IMR-90 (cell line): ENCODE measurements at regions not wholly inside any gene's neighbourhood (a gene's known extent, or its start where the extent isn't known, plus 50 kb on each side); places are given as distances from the start of the nearest gene placed in this dataset.

ENCODE experiments used
- ATAC-seq: fragments of 200-7000 bp; cut with Tn5 transposase; 2 replicates; pipeline ENCODE4 v1.9.1; 2020; ENCODE audit warnings: low read depth, mild to moderate bottlenecking, moderate library complexity
- BruUV-seq: library from RNA; stranded (reverse); fragments of 400-500 nt; replicated peaks from 2 replicates; lab custom pipeline; 2021; lab: Mats Ljungman, UMichigan
- CTCF ChIA-PET: fragments of 300-600 bp; formaldehyde crosslinking; extraction: SDS; loops from one replicate; lab custom pipeline; 2021; ENCODE audit warnings: antibody characterized with exemption; lab: Yijun Ruan, JAX
- POLR2A ChIA-PET: fragments of 300-600 bp; sonication (Branson Sonifier 250); formaldehyde crosslinking; loops from one replicate; lab custom pipeline; 2022; ENCODE audit warnings: antibody characterized with exemption; ENCODE audit not compliant: unreplicated experiment; lab: Charles Lee
- DNase-seq: peaks from one replicate; pipeline ENCODE4 v3.0.0; 2013
- H2AFZ ChIP-seq: replicated peaks from 2 replicates; pipeline ENCODE3; 2013; ENCODE audit warnings: low read length, mild to moderate bottlenecking; ENCODE audit not compliant: poor library complexity
- H2AK5ac ChIP-seq: 2 replicates; pipeline ENCODE4 v1.6.1; 2013; ENCODE audit warnings: low read depth, low read length, inconsistent platforms
- H2AK9ac ChIP-seq: replicated peaks from 2 replicates; pipeline ENCODE3; 2013; ENCODE audit warnings: mild to moderate bottlenecking, low read depth, low read length, moderate library complexity; ENCODE audit not compliant: poor library complexity
- H2BK120ac ChIP-seq: 2 replicates; pipeline ENCODE4 v1.6.1; 2013; ENCODE audit warnings: low read depth, low read length, inconsistent platforms
- H2BK15ac ChIP-seq: 3 replicates; pipeline ENCODE4 v1.6.1; 2013; ENCODE audit warnings: low read depth, low read length, inconsistent platforms
- H2BK20ac ChIP-seq: 2 replicates; pipeline ENCODE4 v1.6.1; 2013; ENCODE audit warnings: low read depth, mild to moderate bottlenecking, inconsistent platforms, low read length, moderate library complexity
- H2BK5ac ChIP-seq: 2 replicates; pipeline ENCODE4 v1.6.1; 2013; ENCODE audit warnings: mild to moderate bottlenecking, low read depth, low read length, inconsistent platforms; ENCODE audit not compliant: poor library complexity, severe bottlenecking
- H3K14ac ChIP-seq: replicated peaks from 2 replicates; pipeline ENCODE4 v1.6.1; 2013; ENCODE audit warnings: low read depth, low read length, inconsistent platforms
- H3K18ac ChIP-seq: 2 replicates; pipeline ENCODE4 v1.6.1; 2013; ENCODE audit warnings: low read depth, low read length, control low read depth
- H3K23ac ChIP-seq: 2 replicates; pipeline ENCODE4 v1.6.1; 2013; ENCODE audit warnings: low read depth, low read length, inconsistent platforms
- H3K27ac ChIP-seq: 2 replicates; pipeline ENCODE4 v1.5.1; 2013; ENCODE audit warnings: mild to moderate bottlenecking, control low read depth, low read length; ENCODE audit not compliant: insufficient read depth
- H3K27me3 ChIP-seq: 2 replicates; pipeline ENCODE4 v1.6.1; 2013; ENCODE audit warnings: low read length; ENCODE audit not compliant: control insufficient read depth, insufficient read depth
- H3K36me3 ChIP-seq: 2 replicates; pipeline ENCODE4 v1.6.1; 2013; ENCODE audit warnings: low read length, mixed read lengths; ENCODE audit not compliant: control insufficient read depth, insufficient read depth
- H3K4ac ChIP-seq: 2 replicates; pipeline ENCODE4 v1.6.1; 2013; ENCODE audit warnings: low read depth, low read length, inconsistent platforms
- H3K4me1 ChIP-seq: 2 replicates; pipeline ENCODE4 v1.6.1; 2013; ENCODE audit warnings: low read length, mixed read lengths; ENCODE audit not compliant: control insufficient read depth, insufficient read depth
- H3K4me2 ChIP-seq: 2 replicates; pipeline ENCODE4 v1.6.1; 2013; ENCODE audit warnings: low read depth, mild to moderate bottlenecking, control low read depth, low read length, moderate library complexity
- H3K4me3 ChIP-seq: 2 replicates; pipeline ENCODE4 v1.5.1; 2013; ENCODE audit warnings: low read depth, mild to moderate bottlenecking, control low read depth, low read length, moderate library complexity; ENCODE audit not compliant: insufficient read depth
- H3K56ac ChIP-seq: 2 replicates; pipeline ENCODE4 v1.6.1; 2013; ENCODE audit warnings: low read length, inconsistent platforms; ENCODE audit not compliant: insufficient read depth; ENCODE audit errors: extremely low read depth
- H3K79me1 ChIP-seq, 2 experiments: 2 replicates each; pipeline ENCODE4 v1.6.1; 2013; ENCODE audit warnings: low read length in 2 of 2, inconsistent platforms in 1 of 2, low read depth in 1 of 2
- H3K9ac ChIP-seq: 2 replicates; pipeline ENCODE4 v1.6.1; 2013; ENCODE audit warnings: low read depth, low read length, control low read depth
- H3K9me1 ChIP-seq: 2 replicates; pipeline ENCODE4 v1.6.1; 2013; ENCODE audit warnings: low read length, inconsistent platforms; ENCODE audit not compliant: insufficient read depth
- H3K9me3 ChIP-seq: 2 replicates; pipeline ENCODE4 v1.6.1; 2013; ENCODE audit warnings: low read length; ENCODE audit not compliant: control insufficient read depth, insufficient read depth
- H4K20me1 ChIP-seq: 2 replicates; pipeline ENCODE4 v1.6.1; 2013; ENCODE audit warnings: low read length, inconsistent platforms; ENCODE audit not compliant: insufficient read depth
- H4K5ac ChIP-seq: 2 replicates; pipeline ENCODE4 v1.6.1; 2013; ENCODE audit warnings: mild to moderate bottlenecking, low read depth, low read length, control low read depth
- H4K8ac ChIP-seq, 2 experiments: 2 replicates each; pipeline ENCODE4 v1.6.1; 2013; ENCODE audit warnings: low read depth in 2 of 2, low read length in 2 of 2, control low read depth in 1 of 2, inconsistent platforms in 1 of 2
- H4K91ac ChIP-seq: 2 replicates; pipeline ENCODE4 v1.6.1; 2013; ENCODE audit warnings: low read depth, low read length, inconsistent platforms; ENCODE audit not compliant: insufficient read depth
- BHLHE40 ChIP-seq: fragments of 150-350 bp; IDR thresholded peaks from 2 replicates; pipeline ENCODE4 v1.6.1; 2016; ENCODE audit warnings: mild to moderate bottlenecking, low read depth, low read length
- CEBPB ChIP-seq: IDR thresholded peaks from 2 replicates; pipeline ENCODE4 v1.6.1; 2012; ENCODE audit warnings: low read depth, low read length, improper control_type of control experiment
- CHD1 ChIP-seq: IDR thresholded peaks from 2 replicates; pipeline ENCODE4 v1.6.1; 2012; ENCODE audit warnings: low read depth, low read length, improper control_type of control experiment
- FOS ChIP-seq: fragments of 150-350 bp; IDR thresholded peaks from 2 replicates; pipeline ENCODE4 v1.6.1; 2016; ENCODE audit warnings: low read depth, low read length
- MAFK ChIP-seq: IDR thresholded peaks from 2 replicates; pipeline ENCODE4 v1.6.1; 2012; ENCODE audit warnings: low read depth, low read length, improper control_type of control experiment
- MAZ ChIP-seq: IDR thresholded peaks from 2 replicates; pipeline ENCODE4 v1.6.1; 2012; ENCODE audit warnings: low read depth, mild to moderate bottlenecking, low read length, improper control_type of control experiment, moderate library complexity, borderline replicate concordance
- MXI1 ChIP-seq: IDR thresholded peaks from 2 replicates; pipeline ENCODE4 v1.6.1; 2012; ENCODE audit warnings: low read depth, mild to moderate bottlenecking, low read length, moderate library complexity, borderline replicate concordance
- NFE2L2 ChIP-seq: fragments of 150-350 bp; IDR thresholded peaks from 2 replicates; pipeline ENCODE4 v1.6.1; 2016; ENCODE audit warnings: low read depth, mild to moderate bottlenecking, low read length
- POLR2A ChIP-seq: IDR thresholded peaks from 2 replicates; pipeline ENCODE4 v1.6.1; 2012; ENCODE audit warnings: mild to moderate bottlenecking, low read depth, low read length
- RAD21 ChIP-seq: IDR thresholded peaks from 2 replicates; pipeline ENCODE4 v1.6.1; 2012; ENCODE audit warnings: low read length, improper control_type of control experiment
- RCOR1 ChIP-seq: IDR thresholded peaks from 2 replicates; pipeline ENCODE4 v1.6.1; 2012; ENCODE audit warnings: mild to moderate bottlenecking, low read length, improper control_type of control experiment; ENCODE audit not compliant: insufficient replicate concordance
- RFX5 ChIP-seq: IDR thresholded peaks from 2 replicates; pipeline ENCODE4 v1.8.0; 2012; ENCODE audit warnings: low read depth, mild to moderate bottlenecking, low read length, moderate library complexity
- SMC3 ChIP-seq: fragments of 150-350 bp; IDR thresholded peaks from 2 replicates; pipeline ENCODE4 v1.6.1; 2016; ENCODE audit warnings: low read depth, mild to moderate bottlenecking, antibody characterized with exemption, low read length, moderate library complexity
- WGBS, 2 experiments: methylation state at CpG; one replicate each; pipeline versions ENCODE4 v1.1.5 to v1.1.7; 2013; ENCODE audit warnings: missing lambda C conversion rate in 2 of 2; ENCODE audit not compliant: insufficient read length in 1 of 2; ENCODE audit errors: extremely low coverage in 2 of 2; 5-methylcytosine and 5-hydroxymethylcytosine counted together
- dilution Hi-C: fragments of 300-500 bp; cut with HindIII; formaldehyde crosslinking; loops from one replicate; pipeline ENCODE4 v1.14.3; 2018; ENCODE audit warnings: low sequenced_read_pairs; ENCODE audit not compliant: unreplicated experiment
- in situ Hi-C: fragments of 300-500 bp; cut with MboI; formaldehyde crosslinking; loops from 3 replicates; pipeline ENCODE4 v1.14.3; 2019; ENCODE audit warnings: low sequenced_read_pairs, inconsistent platforms, mixed read lengths
- intact Hi-C: fragments of 100-400 bp; cut with micrococcal nuclease; formaldehyde crosslinking; loops from 2 replicates; pipeline ENCODE4 v1.10.0; 2022
- TF ChIP-seq, protein P1 (sequence below): conservative IDR thresholded peaks from 2 replicates; pipeline ENCODE4 v1.5.1; 2012; ENCODE audit warnings: mild to moderate bottlenecking, low read depth, low read length, improper control_type of control experiment
- TF ChIP-seq, protein P2 (sequence below): fragments of 150-350 bp; IDR thresholded peaks from 2 replicates; pipeline ENCODE4 v1.6.1; 2016; ENCODE audit warnings: low read depth, mild to moderate bottlenecking, low read length, moderate library complexity, borderline replicate concordance
- TF ChIP-seq, protein P3 (sequence below): fragments of 150-350 bp; IDR thresholded peaks from 2 replicates; pipeline ENCODE4 v1.6.1; 2017; ENCODE audit warnings: mild to moderate bottlenecking, antibody characterized with exemption, low read length, low read depth

DNA sequence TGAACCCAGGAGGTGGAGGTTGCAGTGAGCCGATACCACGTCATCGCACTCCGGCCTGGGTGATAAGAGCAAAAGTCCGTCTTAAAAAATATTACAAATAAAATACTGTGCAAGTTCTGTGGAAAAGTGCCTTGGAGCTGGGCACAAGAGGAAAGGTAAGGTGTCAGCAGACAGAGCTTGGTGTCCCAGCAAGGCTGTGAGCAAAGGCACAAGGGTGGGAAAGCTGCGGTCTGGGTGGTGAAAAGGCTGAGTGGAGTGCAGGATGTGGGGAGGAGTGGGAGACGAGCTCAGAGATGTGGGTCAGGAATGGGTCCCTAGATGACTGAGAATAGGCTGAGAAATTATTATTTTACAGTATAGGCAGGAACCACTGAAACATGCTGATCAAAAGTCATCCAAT lies 150.6 kb downstream of the RHOU start:
- ChIA-PET POLR2A (no interaction called here), CTCF (no interaction called here)
- no peak overlapping the region for H2BK20ac ChIP-seq
- H4K5ac ChIP-seq: no peak overlapping the region
- DNase-seq (no peak), ATAC-seq (no peak)
- no peaks in the 10 kb centered on the region for H3K79me1 ChIP-seq
- no peak overlapping the region for H2BK120ac ChIP-seq
- no peak overlapping the region for H3K23ac ChIP-seq
- H2AK9ac ChIP-seq: no peak overlapping the region
- H3K4me3 ChIP-seq: no peak overlapping the region
- no TSS peak for BruUV-seq
- peaks cover 4% of the 10 kb centered on the region; the same call in 1 of the 2 replicates for H3K9me1 ChIP-seq
- no CpG with 5 or more reads among the region's 7 CpGs for WGBS, 2 experiments
- dilution Hi-C loops (no loop called here), in situ Hi-C loops (no loop called here), intact Hi-C loops (no loop called here)
- H3K4me2 ChIP-seq: no peak overlapping the region
- no peak overlapping the region for H3K14ac ChIP-seq
- no peaks in the 10 kb centered on the region for H4K20me1 ChIP-seq
- H3K4me1 ChIP-seq: peaks cover 4% of the 10 kb centered on the region; the same call in 1 of the 2 replicates
- H3K27ac ChIP-seq: no peak overlapping the region
- TF ChIP-seq CEBPB (no peak), RAD21 (no peak), RFX5 (no peak), MAFK (no peak), CHD1 (no peak), MAZ (no peak), POLR2A (no peak), NFE2L2 (no peak), MXI1 (no peak), SMC3 (no peak), FOS (no peak), BHLHE40 (no peak), RCOR1 (no peak)
- TF ChIP-seq, protein P1, sequence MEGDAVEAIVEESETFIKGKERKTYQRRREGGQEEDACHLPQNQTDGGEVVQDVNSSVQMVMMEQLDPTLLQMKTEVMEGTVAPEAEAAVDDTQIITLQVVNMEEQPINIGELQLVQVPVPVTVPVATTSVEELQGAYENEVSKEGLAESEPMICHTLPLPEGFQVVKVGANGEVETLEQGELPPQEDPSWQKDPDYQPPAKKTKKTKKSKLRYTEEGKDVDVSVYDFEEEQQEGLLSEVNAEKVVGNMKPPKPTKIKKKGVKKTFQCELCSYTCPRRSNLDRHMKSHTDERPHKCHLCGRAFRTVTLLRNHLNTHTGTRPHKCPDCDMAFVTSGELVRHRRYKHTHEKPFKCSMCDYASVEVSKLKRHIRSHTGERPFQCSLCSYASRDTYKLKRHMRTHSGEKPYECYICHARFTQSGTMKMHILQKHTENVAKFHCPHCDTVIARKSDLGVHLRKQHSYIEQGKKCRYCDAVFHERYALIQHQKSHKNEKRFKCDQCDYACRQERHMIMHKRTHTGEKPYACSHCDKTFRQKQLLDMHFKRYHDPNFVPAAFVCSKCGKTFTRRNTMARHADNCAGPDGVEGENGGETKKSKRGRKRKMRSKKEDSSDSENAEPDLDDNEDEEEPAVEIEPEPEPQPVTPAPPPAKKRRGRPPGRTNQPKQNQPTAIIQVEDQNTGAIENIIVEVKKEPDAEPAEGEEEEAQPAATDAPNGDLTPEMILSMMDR: no peak
- TF ChIP-seq, protein P2, sequence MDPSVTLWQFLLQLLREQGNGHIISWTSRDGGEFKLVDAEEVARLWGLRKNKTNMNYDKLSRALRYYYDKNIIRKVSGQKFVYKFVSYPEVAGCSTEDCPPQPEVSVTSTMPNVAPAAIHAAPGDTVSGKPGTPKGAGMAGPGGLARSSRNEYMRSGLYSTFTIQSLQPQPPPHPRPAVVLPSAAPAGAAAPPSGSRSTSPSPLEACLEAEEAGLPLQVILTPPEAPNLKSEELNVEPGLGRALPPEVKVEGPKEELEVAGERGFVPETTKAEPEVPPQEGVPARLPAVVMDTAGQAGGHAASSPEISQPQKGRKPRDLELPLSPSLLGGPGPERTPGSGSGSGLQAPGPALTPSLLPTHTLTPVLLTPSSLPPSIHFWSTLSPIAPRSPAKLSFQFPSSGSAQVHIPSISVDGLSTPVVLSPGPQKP: no peak
- TF ChIP-seq, protein P3, sequence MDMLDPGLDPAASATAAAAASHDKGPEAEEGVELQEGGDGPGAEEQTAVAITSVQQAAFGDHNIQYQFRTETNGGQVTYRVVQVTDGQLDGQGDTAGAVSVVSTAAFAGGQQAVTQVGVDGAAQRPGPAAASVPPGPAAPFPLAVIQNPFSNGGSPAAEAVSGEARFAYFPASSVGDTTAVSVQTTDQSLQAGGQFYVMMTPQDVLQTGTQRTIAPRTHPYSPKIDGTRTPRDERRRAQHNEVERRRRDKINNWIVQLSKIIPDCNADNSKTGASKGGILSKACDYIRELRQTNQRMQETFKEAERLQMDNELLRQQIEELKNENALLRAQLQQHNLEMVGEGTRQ: no peak
- H3K4ac ChIP-seq: no peak overlapping the region
- no peak overlapping the region for H3K56ac ChIP-seq
- peaks cover 10% of the 10 kb centered on the region for H3K27me3 ChIP-seq
- H3K18ac ChIP-seq: no peak overlapping the region
- peaks cover 3% of the 10 kb centered on the region; the same call in 1 of the 2 replicates for H3K9me3 ChIP-seq
- H3K36me3 ChIP-seq: no peaks in the 10 kb centered on the region
- no peak overlapping the region for H2AK5ac ChIP-seq
- no peak overlapping the region for H2BK15ac ChIP-seq
- H3K9ac ChIP-seq: no peak overlapping the region
- H4K91ac ChIP-seq: no peak overlapping the region
- H2AFZ ChIP-seq: no peak overlapping the region
- H2BK5ac ChIP-seq: no peak overlapping the region
- H4K8ac ChIP-seq: no peak overlapping the region
